ENCODE measurements at regions not wholly inside any gene's neighbourhood (a gene's known extent, or its start where the extent isn't known, plus 50 kb on each side); places are given as distances from the start of the nearest gene placed in this dataset.
"Not testable (repeated sequence)": the region's sequence is repeated elsewhere in the genome, so short reads cannot be mapped to it uniquely, and the experiment has no call there.

- no peak for FAIRE-seq
These were observed 51.2 kb upstream of the RDX start for GRCh38 chr11:110347660-110348059.

DNA sequence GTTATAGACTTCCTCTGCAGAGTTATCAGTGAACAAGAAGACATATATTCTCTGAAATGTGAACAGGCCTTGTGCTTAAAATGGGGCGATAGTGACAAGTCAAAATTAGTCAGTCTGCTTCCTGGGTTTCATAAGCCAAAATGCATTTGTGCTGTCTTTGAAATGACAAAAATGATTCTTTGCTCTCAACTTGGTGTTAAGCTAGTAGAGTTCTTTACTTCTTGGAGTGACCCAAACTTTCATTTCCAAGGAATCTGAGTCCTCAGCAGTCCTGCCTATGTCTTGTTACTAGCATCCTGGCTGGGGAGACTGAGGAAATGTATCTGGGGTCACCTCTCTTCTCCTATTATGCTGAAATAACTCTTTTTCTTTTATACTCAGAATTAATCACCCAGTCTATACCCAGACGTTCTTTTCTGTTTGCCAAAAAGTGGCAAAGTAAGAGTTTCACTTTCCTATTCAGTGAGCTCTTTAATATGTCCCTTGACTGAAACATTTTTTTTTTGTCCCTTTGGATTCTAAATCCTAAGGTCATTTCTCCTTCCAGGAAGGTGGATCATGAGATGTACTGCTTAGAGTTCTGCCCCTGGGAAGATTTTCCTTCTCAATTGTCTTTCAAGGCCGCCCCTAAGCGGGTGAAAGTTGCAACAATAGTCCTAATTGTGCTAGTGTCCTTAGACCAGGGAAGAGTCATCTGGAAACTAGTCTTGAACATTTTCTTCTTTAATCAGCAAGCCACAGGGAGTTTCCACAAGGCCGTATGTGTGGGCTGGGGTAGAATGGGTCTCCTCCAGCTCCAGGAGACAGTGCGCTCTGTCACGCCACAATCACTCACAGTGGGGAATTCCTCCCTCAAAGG is 53.0 kb upstream of the RDX start:
- FAIRE-seq = no peak

GRCh38 chr11:110349997-110350383 is 53.6 kb upstream of the RDX start:
- not testable (repeated sequence) for FAIRE-seq

GRCh38 chr11:110355011-110355744 is 58.8 kb upstream of the RDX start:
- no peak for FAIRE-seq

- FAIRE-seq = no peak
These were observed 60.6 kb upstream of the RDX start for GRCh38 chr11:110356762-110357671.

- no peak for FAIRE-seq
These were observed 61.9 kb upstream of the RDX start for GRCh38 chr11:110358336-110358735.

GRCh38 chr11:110360781-110361408 is 64.5 kb upstream of the RDX start:
- not testable (repeated sequence) for FAIRE-seq

- FAIRE-seq = no peak
These were observed 66.6 kb upstream of the RDX start for GRCh38 chr11:110362971-110363509.

GRCh38 chr11:110366291-110366690 is 63.5 kb upstream of the FDX1 start:
- FAIRE-seq = no peak

GRCh38 chr11:110367571-110367970 is 62.2 kb upstream of the FDX1 start:
- FAIRE-seq = peak; percentile 86

- no peak for FAIRE-seq
These were observed 58.7 kb upstream of the FDX1 start for GRCh38 chr11:110371084-110371483.

DNA sequence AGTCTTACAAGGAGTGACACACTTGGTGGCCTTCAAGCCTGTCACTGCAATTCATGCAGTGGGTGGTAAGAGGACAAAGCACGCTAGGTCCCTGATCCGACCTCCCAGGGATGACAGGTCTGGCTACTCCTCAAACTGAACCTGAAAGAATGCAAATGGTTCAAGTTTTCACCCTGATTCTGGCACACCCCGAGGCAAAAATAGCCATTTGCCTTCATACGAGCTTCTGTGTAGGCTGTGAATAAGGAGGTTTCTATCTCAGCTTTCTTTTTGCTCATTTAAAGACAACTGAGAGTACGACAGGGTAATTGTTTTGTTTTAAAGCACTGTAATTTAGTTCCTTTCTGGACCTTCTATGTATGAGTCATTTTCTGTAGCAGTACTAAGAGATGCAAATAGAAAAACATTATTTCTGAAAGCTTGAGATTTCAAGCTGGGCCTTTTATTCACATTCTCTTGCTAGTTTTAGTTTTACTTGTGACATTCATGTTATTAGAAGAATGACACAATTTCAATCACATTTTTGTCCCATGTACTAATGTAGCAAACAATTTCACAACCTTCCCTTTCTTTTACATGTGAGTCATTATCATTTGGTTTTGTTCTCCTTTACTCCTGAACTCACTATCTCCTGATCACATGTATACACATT is 56.6 kb upstream of the FDX1 start:
- FAIRE-seq = no peak

- no peak for FAIRE-seq
These were observed 54.8 kb upstream of the FDX1 start for GRCh38 chr11:110374921-110375320.

- no peak for FAIRE-seq
These were observed 54.4 kb upstream of the FDX1 start for GRCh38 chr11:110375351-110375750.

GRCh38 chr11:110376021-110376420 is 53.7 kb upstream of the FDX1 start:
- no peak for FAIRE-seq

GRCh38 chr11:110376711-110377324 is 52.9 kb upstream of the FDX1 start:
- peak; percentile 5 for FAIRE-seq

DNA sequence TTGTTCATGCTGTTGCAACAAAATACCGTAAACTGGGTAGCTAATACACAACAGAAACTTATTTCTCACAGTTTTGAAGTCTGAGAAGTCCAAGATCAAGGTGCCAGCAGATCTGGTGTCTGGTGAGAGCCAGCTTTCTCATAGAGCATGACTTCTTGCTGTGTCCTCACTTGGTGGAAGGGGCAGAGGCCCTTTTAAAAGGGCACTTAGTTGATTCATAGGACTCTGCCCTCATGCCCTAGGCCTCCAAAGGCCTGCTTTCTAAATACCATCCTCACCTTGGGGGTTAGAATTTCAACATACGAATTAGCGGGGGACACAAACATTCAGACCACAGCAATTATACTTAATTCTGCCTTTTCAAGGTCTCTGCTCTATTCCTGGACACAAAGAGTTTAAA is 52.3 kb upstream of the FDX1 start:
- no peak for FAIRE-seq

DNA sequence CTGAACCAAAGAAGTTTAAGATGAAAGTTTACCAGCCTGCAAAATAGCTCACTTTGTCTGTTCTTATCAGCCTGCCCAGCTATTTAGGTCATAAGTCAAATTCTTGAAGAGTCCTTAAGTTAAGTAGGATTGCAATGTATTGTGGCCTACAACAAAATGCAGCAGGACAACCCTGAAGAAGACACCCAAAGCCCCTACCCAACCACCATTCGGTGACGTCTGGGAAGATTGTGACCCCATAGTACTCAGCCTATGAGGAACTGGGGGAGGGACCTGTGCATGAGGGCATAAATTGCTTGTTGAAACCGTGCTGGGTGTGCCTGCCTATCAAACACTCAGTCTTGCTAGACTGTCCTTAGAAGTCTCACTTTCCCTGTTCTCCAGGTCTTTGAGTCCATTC is 50.5 kb upstream of the FDX1 start:
- FAIRE-seq = no peak

DNA sequence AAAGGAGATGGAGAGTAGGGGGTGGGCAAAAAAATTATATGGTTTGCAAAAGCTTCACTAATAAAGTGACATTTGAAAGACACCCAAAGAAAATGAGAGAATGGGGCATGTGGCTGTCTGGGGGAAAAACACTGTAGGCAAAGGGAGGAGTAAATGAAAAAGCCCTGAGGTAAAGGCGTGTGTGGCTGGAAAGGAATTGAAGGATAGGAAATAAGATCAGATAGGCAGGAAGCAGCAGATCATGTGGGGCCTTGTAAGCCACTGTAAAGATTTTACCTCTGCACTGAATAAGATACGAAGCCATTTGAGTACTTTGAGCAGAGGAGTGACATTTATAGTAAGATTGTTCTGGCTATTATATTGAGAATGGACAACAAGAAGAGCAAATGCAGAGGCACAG is 49.8 kb upstream of the FDX1 start:
- FAIRE-seq = no peak

All from colon (tissue), 2 donors.